HG03135 (cell line): ENCODE measurements at regions not wholly inside any gene's neighbourhood (a gene's known extent, or its start where the extent isn't known, plus 50 kb on each side); places are given as distances from the start of the nearest gene placed in this dataset.
A peak's percentile ranks its signal among the peaks of the same experiment; 100 is the strongest.
"Not testable (repeated sequence)": the region's sequence is repeated elsewhere in the genome, so short reads cannot be mapped to it uniquely, and the experiment has no call there.

Experiments used
- ATAC-seq: cut with Tn5 transposase; IDR thresholded peaks from one replicate; pipeline ENCODE4 v1.9.1; 2021; ENCODE audit warnings: mild to moderate bottlenecking, moderate library complexity; ENCODE audit not compliant: unreplicated experiment

GRCh38 chr2:89831641-89832498 is 1140.4 kb downstream of the RPIA start:
- ATAC-seq, result no peak

- ATAC-seq, result peak; percentile 57
Measured at GRCh38 chr2:89833116-89833779, 1141.8 kb downstream of the RPIA start.

- ATAC-seq, result no peak
Measured at GRCh38 chr2:89833780-89834117, 1142.3 kb downstream of the RPIA start.

GRCh38 chr2:89834306-89834705 is 1142.8 kb downstream of the RPIA start:
- no peak for ATAC-seq

GRCh38 chr2:89836326-89836725 is 1144.9 kb downstream of the RPIA start:
- ATAC-seq, result peak; percentile 37

- ATAC-seq, result peak; percentile 33
Measured at GRCh38 chr2:89837962-89838625, 1146.6 kb downstream of the RPIA start.

- ATAC-seq, result not testable (repeated sequence)
Measured at GRCh38 chr2:89840175-89840574, 1148.7 kb downstream of the RPIA start.

- ATAC-seq, result not testable (repeated sequence)
Measured at GRCh38 chr2:89840781-89841475, 1149.5 kb downstream of the RPIA start.

- no peak for ATAC-seq
Measured at GRCh38 chr2:89841476-89841840, 1150.0 kb downstream of the RPIA start.

GRCh38 chr2:89842180-89842908 is 1150.9 kb downstream of the RPIA start:
- no peak for ATAC-seq

- ATAC-seq, result no peak
Measured at GRCh38 chr2:89844221-89844943, 1152.9 kb downstream of the RPIA start.

GRCh38 chr2:89845532-89845931 is 1154.1 kb downstream of the RPIA start:
- ATAC-seq, result no peak

GRCh38 chr2:89848114-89848513 is 1156.6 kb downstream of the RPIA start:
- no peak for ATAC-seq

- ATAC-seq, result no peak
Measured at GRCh38 chr2:89848763-89849368, 1157.4 kb downstream of the RPIA start.

- ATAC-seq, result no peak
Measured at GRCh38 chr2:89849731-89850130, 1158.3 kb downstream of the RPIA start.

- no peak for ATAC-seq
Measured at GRCh38 chr2:89850481-89850880, 1159.0 kb downstream of the RPIA start.

- no peak for ATAC-seq
Measured at GRCh38 chr2:89850881-89851582, 1159.6 kb downstream of the RPIA start.

GRCh38 chr2:89851583-89851905 is 1160.1 kb downstream of the RPIA start:
- ATAC-seq, result no peak

- ATAC-seq, result not testable (repeated sequence)
Measured at GRCh38 chr2:89853427-89853826, 1162.0 kb downstream of the RPIA start.
